ENCODE measurements at regions not wholly inside any gene's neighbourhood (a gene's known extent, or its start where the extent isn't known, plus 50 kb on each side); places are given as distances from the start of the nearest gene placed in this dataset.

DNA sequence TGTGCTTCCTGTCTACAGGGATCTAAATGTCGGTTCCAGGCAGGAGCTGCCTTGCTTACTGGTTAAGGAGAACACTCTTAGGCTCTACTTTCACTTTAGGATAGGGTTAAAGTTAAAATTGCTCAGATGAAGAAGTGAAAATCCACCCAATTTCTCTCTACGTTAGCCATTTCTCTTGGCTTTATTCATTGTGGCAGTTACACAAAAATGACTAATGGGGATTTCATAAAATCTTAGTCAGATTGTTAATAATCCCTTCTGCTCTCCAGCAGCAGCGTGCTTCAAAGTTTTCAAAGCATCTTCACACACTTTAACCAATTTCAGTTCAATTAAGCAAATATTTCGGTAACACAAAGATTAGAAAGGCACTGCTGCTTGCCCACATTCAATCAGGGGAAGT lies 58.4 kb upstream of the RCN1 start:
- TF ChIP-seq, protein P1, sequence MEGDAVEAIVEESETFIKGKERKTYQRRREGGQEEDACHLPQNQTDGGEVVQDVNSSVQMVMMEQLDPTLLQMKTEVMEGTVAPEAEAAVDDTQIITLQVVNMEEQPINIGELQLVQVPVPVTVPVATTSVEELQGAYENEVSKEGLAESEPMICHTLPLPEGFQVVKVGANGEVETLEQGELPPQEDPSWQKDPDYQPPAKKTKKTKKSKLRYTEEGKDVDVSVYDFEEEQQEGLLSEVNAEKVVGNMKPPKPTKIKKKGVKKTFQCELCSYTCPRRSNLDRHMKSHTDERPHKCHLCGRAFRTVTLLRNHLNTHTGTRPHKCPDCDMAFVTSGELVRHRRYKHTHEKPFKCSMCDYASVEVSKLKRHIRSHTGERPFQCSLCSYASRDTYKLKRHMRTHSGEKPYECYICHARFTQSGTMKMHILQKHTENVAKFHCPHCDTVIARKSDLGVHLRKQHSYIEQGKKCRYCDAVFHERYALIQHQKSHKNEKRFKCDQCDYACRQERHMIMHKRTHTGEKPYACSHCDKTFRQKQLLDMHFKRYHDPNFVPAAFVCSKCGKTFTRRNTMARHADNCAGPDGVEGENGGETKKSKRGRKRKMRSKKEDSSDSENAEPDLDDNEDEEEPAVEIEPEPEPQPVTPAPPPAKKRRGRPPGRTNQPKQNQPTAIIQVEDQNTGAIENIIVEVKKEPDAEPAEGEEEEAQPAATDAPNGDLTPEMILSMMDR (IDR thresholded peaks at IDR 0.05), result no peak
- H3K9ac ChIP-seq, result no peak overlapping the region

DNA sequence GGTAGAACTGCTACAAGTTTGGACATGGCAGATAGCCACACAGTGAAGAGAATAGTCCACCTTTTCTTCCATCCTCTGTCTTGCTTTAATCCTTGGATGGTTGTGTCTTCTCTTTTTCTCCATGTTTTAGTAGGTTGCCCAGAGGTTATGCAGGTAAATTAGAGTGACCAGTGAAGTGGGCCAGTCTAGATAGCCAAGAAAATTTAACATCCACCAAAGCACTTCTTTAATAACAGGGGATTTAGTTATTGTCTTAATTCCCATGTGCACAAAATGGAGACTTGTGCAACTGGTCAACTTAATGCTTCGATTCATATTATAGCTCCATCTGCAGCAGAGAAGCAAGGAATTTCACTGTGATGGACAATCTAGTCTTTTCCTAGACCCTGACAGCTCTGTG lies 58.8 kb upstream of the RCN1 start:
- TF ChIP-seq, protein P1 (IDR thresholded peaks at IDR 0.05), result no peak
- H3K4me3 ChIP-seq (ENCODE audit: low read depth, low read length), result no peak overlapping the region
- no peak overlapping the region for H3K9ac ChIP-seq
- H3K36me3 ChIP-seq (ENCODE audit: control insufficient read depth, insufficient read depth, low read length), result no peaks in the 10 kb centered on the region
- H3K27ac ChIP-seq, result no peak overlapping the region
- H3K4me2 ChIP-seq (ENCODE audit: low read length), result no peak overlapping the region
- no peaks in the 10 kb centered on the region for H3K79me2 ChIP-seq
- no peaks in the 10 kb centered on the region for H3K4me1 ChIP-seq
- H3K9me3 ChIP-seq (ENCODE audit: control insufficient read depth, low read length), result no peaks in the 10 kb centered on the region
- H3K27me3 ChIP-seq (ENCODE audit: control insufficient read depth, insufficient read depth, low read length), result no peaks in the 10 kb centered on the region
- no peak overlapping the region for H2AFZ ChIP-seq

More for the DNA sequence above, 58.4 kb upstream of the RCN1 start:
- Histone ChIP-seq H3K36me3 (ENCODE audit: control insufficient read depth, insufficient read depth, low read length) (no peaks in the 10 kb centered on the region), H3K27me3 (ENCODE audit: control insufficient read depth, insufficient read depth, low read length) (no peaks in the 10 kb centered on the region), H3K4me3 (ENCODE audit: low read depth, low read length) (no peak overlapping the region), H3K79me2 (no peaks in the 10 kb centered on the region), H3K9me3 (ENCODE audit: control insufficient read depth, low read length) (no peaks in the 10 kb centered on the region), H3K4me2 (ENCODE audit: low read length) (no peak overlapping the region), H2AFZ (no peak overlapping the region), H3K27ac (no peak overlapping the region), H3K4me1 (no peaks in the 10 kb centered on the region)

DNA sequence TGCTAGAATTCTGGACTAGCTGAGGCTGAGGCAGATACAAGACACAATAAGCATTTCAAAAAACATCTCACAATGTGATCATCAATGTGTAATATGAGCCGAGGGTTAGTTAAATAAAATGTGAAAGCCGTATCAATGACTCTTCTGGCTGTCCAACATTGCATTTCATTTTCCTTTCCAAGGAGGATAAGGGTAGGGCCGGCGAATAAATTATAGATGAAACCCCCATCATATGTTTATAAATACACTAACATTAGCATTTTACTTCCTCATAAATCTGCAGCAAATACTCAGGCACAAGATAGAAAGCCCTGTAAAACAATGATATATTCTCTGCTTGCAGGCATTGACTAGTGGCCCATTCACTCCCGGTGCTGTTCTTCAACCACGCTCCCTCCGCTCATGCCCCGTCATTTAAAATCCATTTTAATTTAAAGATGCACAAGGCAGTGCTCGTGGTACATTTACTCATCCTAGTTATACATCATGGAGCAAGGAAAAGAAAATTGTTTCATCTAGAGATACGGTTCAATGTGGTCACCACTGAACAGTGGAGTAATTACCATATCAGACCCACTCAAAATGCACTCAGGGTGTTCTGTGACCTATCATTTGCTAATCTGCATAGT lies 59.9 kb upstream of the RCN1 start:
- no peaks in the 10 kb centered on the region for H3K79me2 ChIP-seq
- no peaks in the 10 kb centered on the region for H3K9me3 ChIP-seq (ENCODE audit: control insufficient read depth, low read length)
- no peaks in the 10 kb centered on the region for H3K4me1 ChIP-seq
- TF ChIP-seq, protein P1 (IDR thresholded peaks at IDR 0.05), result no peak
- no peak overlapping the region for H3K4me3 ChIP-seq (ENCODE audit: low read depth, low read length)
- H3K36me3 ChIP-seq (ENCODE audit: control insufficient read depth, insufficient read depth, low read length), result no peaks in the 10 kb centered on the region
- no peak overlapping the region for H3K4me2 ChIP-seq (ENCODE audit: low read length)
- no peaks in the 10 kb centered on the region for H3K27me3 ChIP-seq (ENCODE audit: control insufficient read depth, insufficient read depth, low read length)
- H3K9ac ChIP-seq, result no peak overlapping the region
- no peak overlapping the region for H2AFZ ChIP-seq
- no peak overlapping the region for H3K27ac ChIP-seq

DNA sequence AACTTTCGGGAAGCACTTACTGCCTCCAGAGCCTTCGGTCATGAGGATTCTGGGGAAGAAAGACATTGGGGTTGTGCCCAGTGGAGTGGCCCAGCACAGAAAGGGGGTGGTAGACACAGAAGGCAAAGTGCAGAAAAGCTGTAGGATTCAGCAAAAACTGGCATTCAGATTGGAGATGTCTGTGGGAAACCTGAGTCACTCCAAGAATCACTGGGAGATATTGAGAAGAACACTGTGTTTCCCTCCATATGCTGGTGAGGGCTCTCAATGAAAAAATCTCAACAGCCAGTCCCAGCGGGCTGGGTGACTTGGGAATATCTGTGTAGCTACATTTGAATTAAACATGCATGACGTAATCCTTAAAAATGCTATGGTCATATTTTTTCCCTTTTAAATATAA lies 61.2 kb upstream of the RCN1 start:
- Histone ChIP-seq H3K9me3 (ENCODE audit: control insufficient read depth, low read length) (no peaks in the 10 kb centered on the region), H2AFZ (no peak overlapping the region), H3K27me3 (ENCODE audit: control insufficient read depth, insufficient read depth, low read length) (no peaks in the 10 kb centered on the region), H3K4me2 (ENCODE audit: low read length) (no peak overlapping the region), H3K4me3 (ENCODE audit: low read depth, low read length) (no peak overlapping the region), H3K4me1 (no peaks in the 10 kb centered on the region), H3K27ac (no peak overlapping the region), H3K36me3 (ENCODE audit: control insufficient read depth, insufficient read depth, low read length) (no peaks in the 10 kb centered on the region), H3K9ac (no peak overlapping the region), H3K79me2 (no peaks in the 10 kb centered on the region)
- TF ChIP-seq, protein P1 (IDR thresholded peaks at IDR 0.05), result no peak

DNA sequence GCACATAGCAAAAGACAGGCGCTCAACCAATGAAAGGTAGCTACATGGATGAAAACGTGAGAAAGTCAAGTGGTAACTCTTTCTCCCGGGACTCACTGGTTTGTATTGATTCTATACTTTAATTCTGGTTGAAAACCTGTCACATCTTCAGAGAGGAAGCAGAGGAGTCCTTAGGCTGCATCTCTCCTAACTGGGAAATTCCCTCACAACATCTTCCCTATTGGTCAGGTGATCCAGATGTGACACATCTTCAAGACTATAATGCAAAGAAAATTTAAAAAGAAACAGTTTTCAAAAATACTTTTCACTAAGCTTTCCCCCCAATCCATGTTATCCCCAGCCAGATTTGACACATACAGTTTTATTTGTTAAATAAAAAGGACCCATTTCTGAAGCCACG lies 62.7 kb upstream of the RCN1 start:
- Histone ChIP-seq H3K9ac (no peak overlapping the region), H3K27me3 (ENCODE audit: control insufficient read depth, insufficient read depth, low read length) (no peaks in the 10 kb centered on the region), H3K4me2 (ENCODE audit: low read length) (no peak overlapping the region), H3K36me3 (ENCODE audit: control insufficient read depth, insufficient read depth, low read length) (no peaks in the 10 kb centered on the region), H3K4me1 (no peaks in the 10 kb centered on the region), H3K79me2 (no peaks in the 10 kb centered on the region), H2AFZ (no peak overlapping the region), H3K4me3 (ENCODE audit: low read depth, low read length) (no peak overlapping the region), H3K27ac (no peak overlapping the region), H3K9me3 (ENCODE audit: control insufficient read depth, low read length) (no peaks in the 10 kb centered on the region)
- TF ChIP-seq, protein P1 (IDR thresholded peaks at IDR 0.05), result no peak

Data from parathyroid adenoma (tissue), 2 donors.